G401 (cell line): ENCODE measurements at regions not wholly inside any gene's neighbourhood (a gene's known extent, or its start where the extent isn't known, plus 50 kb on each side); places are given as distances from the start of the nearest gene placed in this dataset.
"Not testable (repeated sequence)": the region's sequence is repeated elsewhere in the genome, so short reads cannot be mapped to it uniquely, and the experiment has no call there.

ENCODE experiments used
- DNase-seq: peaks from one replicate; pipeline ENCODE4 v3.0.0-alpha.2; 2015; ENCODE audit warnings: low spot score
- in situ Hi-C: cut with HindIII; loops from 2 replicates; pipeline ENCODE4 v1.10.0; 2016; ENCODE audit warnings: low sequenced_read_pairs, mixed read lengths

DNA sequence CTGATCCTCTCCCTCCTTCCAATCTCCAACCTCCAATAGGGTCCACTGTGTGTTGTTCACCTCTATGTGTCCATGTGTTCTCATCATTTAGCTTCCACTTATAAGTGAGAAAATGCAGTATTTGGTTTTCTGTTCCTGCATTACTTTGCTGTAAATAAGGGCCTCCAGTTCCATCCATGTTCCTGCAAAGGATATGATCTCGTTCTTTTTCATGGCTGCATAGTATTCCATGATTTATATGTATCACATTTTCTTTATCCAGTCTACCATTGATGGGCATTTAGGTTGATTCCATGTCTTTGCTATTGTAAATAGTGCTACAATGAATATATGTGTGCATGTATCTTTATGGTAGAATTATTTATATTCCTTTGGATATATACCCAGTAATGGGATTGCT, 123.2 kb upstream of the BMAL1 start:
- in situ Hi-C loops, DNase-seq: not testable (repeated sequence)

DNA sequence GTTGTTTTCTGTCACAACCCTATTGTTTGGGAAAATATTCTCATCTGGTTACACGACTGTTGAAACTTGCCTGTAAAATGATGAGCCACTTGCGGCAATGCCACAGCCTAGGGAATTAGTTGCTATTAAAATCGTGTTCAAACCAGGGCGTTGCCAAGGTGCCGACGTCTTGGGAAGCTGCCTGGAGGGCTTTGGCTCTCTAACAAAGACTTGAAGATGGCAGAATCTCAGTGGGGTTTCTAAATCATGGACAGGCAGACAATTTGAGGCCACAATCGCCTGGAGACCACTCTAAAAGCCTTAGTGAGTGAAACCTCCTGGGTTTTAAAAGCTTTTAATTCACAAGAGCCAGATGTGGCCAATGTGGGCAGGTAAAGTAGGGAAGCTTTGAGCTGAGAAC, 117.2 kb upstream of the BMAL1 start:
- DNase-seq = no peak
- in situ Hi-C loops = no loop called here

DNA sequence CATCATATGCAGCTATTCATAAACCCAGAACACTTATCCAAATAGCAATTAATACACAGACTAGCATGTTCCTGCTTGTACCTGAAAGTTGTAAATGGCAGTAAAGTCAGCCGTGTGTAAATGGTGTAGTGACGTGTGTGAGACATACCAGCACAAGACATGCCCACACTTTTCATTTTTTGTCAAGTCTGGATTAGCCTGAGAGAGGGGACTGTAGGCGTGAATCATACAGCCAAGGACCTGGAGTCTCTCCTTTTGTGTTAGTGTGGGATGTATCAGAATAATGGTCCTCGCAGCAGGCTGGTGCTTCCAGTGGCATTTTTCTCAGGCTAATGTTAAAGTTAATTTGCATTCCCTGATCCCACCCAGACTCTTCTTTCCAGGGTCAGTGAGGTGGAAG, 116.8 kb upstream of the BMAL1 start:
- DNase-seq = no peak
- in situ Hi-C loops = no loop called here

DNA sequence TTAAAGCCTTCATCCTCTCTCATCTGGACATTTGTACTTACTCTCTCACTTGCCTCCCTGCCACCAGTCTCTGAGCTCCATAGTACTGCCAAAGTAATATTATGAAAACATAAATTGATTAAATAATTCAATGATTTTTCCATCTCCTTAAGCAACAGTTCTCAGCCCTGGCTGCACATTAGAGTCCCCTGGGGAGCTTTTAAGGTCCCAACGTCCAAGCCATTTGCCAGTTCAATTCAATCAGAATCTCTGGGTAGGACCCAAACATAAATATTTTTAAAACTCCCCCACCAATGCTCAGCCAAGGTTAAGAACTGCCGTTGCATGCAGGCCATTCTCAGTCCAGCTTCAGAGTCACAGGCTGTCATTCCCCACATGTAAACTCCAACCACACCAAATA, 114.4 kb upstream of the BMAL1 start:
- in situ Hi-C loops = no loop called here
- no peak for DNase-seq

DNA sequence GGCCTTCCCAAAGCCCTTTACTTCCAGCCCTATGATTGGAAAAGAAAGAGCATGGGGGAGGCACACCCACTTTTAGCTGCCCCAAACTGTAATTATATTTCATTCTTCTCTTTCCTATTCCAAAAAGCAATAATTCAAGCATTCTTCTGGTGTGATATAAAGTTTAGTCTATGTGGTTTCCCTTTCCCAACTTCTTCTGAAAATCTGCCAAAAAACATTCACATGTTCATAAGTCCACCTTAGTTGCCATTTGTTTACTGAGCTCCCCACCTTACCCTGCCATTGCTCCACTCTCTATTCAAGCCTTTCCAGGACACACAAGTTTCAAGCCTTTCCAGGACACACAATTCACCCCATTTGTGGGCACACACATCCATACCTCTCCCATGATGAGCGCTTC, 111.6 kb upstream of the BMAL1 start:
- DNase-seq = no peak
- in situ Hi-C loops = no loop called here

DNA sequence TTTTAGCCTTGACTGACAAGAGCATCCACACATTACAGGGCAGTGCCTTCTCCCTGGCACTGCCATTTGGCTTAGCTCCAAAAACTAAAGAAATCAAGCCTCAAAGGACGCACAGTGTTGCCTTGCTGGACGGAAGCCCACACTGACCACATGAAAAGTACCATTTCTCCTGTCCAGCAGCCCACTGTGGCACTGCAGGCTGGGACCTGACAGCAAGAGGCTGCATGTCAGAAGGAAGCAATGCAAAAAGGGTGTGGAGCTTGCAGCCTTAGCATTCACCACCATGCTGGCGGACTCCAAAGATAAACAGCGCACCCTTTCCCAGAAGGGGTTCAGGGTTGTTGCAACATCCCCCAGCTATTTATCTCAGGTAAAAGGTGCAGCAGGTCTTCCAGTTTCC, 109.3 kb upstream of the BMAL1 start:
- in situ Hi-C loops = no loop called here
- no peak for DNase-seq

DNA sequence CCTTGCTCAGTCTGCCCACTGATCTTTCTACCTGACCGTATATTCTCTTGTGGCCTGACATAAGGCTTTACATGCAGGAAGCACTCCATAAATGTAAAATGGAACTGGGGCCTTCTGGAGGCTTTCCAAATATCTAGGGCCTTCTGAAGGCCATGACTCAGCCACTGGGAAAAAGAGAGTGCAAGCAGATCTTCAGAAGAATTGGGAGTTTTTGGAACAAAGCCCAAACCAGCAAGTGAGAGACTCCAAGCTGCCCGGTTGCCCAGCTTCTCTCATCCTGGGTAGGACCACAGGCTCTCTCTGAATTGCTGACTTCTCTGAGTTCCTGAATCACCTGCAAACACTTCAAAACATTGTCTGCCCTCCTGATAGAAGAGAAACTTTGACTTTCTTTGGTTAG, 107.9 kb upstream of the BMAL1 start:
- no peak for DNase-seq
- in situ Hi-C loops = no loop called here

DNA sequence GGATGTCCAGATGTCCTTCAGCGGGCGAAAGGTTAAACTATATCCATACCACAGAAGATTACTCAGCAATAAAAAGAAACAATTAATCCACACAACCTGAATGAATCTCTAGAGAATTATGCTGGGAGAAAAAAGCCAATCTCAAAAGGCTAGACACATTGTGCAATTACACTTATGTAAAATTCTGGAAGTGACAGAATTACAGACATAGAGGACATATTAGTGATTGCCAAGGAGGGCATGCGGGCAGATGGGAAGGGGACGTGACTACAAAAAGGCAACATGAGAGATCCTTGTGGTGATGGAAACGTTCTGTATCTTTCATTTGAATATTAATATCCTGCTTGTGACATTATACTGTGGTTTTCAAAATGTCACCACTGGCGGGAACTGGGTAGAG, 103.5 kb upstream of the BMAL1 start:
- DNase-seq = no peak
- in situ Hi-C loops = no loop called here

DNA sequence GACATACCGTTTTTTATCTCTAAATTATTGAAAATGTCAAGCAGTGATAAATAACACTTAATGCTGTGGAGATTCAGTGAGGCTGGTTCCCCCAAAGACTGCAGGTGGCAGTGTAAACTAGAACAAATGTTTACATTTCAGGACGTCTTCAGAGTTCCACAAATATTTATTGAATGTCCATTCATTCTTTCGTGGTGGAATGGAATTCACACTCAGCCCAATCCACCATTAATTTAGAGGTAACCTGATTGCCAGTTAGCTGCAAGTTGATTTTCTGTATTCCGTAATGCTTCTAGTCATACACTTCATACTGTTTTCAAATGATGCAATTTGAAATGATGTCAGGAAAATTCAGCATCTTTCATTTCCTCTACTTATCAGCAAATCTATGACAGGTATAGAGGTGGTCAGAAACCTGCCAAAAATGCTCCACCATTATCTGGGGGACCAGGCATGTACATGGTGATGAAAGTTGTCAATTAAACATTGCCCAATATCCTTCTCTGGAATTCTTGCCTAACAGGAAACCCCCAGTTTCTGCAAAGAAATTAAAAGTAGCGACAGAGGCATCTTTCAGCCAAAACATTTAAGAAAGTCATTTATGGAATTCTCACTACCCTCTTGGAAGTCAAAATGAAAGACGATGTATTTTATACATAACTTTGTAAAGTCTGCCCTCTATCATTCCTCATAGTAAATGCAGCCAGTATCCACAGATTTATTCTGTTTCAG, 94.3 kb upstream of the BMAL1 start:
- in situ Hi-C loops = no loop called here

DNA sequence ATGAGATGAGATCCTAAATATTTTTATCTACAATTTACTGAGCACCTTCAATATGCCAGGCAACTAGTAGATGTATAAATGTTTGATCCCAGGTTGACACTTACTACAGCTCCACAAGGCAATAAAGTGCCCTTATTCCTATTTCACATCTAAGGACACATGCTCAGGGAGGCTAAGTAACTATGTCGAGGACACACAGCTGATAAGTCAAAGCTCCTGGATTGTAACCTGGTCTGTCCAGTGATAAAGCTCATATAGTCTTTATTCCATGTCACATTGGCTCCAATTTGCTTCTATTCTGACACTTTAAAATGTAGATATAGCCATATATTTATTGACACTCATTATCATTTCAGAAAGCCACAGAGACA, 93.8 kb upstream of the BMAL1 start:
- in situ Hi-C loops = no loop called here
- DNase-seq = no peak

More for the DNA sequence above, 94.3 kb upstream of the BMAL1 start:
- peak; percentile 30 for DNase-seq

DNA sequence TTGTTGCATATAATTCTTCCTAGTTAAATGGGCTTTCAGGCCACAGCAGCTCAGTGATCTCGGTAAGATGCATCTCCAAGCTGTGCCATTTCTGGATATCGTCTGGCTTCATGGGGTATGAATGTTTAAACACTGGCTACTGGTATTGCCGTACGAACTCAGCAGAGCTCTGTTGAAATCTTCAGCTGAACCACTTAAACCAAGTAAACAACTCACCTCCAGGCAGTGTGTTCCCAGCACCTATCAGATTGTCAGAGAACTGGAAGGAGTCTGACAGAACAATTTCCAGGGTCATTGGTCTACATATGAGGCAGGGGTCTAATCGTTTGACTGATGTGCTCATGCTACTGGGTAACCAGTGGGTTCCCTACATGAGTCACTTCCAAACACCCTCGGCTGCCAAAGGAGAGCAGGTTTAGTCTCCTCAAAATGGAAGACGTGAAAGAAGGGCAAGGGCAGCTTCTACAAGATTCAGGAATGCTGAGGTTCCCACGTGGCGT, 93.2 kb upstream of the BMAL1 start:
- DNase-seq = no peak
- in situ Hi-C loops = no loop called here

DNA sequence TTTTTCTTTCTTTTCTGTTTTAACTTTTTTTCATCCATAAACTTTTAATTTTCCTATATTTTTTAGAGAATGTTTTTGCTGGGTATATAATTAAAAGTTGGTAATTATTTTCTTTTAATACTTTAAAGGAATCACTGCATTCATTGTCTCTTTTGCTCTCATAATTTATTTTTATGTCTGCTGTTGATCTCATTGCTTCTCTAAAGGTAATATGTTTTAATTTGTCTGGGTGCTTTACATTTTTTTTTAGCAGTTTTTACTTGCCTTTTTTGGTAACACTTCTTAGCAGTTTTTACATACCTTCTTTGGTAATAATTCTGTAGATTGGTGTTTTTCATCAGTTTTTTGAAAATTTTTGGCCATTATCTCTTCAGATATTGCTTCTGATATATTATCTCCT, 89.4 kb upstream of the BMAL1 start:
- DNase-seq = no peak
- in situ Hi-C loops = no loop called here

DNA sequence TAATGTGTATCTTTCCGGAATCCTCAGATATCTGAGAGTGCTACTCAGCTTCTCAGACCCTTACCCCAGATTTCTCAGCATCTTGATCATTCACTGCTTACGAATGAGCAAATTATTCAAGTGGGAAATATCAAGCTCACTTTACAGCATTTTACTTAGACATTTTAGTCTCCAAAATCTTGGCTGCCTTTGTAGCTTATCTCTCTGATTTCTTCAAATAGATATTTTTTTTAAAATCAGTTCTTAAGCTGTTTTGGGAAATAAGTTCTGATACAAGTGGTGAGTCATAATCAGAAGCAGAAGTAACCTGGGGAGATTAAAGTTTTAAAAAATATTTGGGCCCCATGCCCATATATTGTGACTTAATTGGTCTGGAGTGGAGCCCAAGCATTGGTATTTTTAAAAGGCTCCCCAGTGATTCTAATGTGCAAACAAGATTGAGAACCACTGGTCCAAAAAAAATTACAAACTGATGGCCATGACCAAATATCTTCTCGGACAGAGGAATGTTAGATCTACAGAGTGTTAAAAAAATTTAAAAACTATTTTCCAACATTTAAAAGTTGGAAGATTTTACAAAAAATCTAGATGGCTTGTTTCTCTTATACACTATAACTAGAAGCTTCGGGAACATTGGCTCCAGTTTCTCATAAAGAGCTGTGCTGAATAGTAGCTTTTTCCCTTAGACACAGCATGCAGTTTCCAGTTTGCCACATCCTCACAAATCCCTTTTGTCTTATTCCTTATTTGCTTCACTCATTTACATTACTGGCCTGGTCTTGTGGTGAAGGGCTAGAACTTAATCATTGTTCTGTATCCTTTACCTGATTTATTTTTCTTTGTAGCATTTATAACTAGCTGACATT, 87.8 kb upstream of the BMAL1 start:
- no peak for DNase-seq
- in situ Hi-C loops = no loop called here

DNA sequence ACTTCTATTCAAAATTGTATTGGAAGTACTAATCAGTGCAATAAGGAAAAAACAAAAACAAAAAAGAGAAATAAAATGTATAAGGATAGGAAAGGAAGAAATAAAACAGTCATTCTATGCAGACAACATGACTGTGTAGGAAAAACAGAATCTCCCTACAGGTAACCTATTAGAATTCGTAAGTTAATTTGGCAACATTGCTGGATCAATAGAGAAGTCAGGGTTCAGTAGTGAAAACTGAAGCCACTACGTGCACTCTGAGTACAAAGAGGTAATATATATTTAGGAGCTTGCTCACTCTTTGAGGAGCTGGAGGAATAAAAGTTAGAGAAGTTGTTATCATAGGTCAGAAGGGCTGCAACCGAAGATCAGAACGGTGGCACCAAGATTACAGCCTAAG, 84.0 kb upstream of the BMAL1 start:
- DNase-seq = no peak
- in situ Hi-C loops = no loop called here

DNA sequence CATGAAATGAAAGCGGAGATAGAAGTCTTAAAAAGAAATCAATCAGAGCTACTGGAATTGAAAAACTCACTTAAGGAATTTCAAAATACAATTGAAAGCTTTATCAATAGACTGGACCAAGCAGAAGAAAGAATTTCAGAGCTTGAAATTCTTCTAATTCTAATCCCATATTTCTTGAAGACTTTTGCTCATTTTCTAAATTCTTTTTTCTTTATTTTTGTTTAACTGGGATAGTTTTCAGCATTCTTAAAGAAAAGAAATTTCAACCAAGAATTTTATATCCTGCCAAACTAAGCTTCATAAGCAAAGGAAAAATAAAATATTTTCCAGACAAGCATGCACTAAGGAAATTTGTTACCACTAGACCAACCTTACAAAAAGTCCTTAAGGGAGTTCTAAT, 80.2 kb upstream of the BMAL1 start:
- in situ Hi-C loops, DNase-seq: not testable (repeated sequence)

DNA sequence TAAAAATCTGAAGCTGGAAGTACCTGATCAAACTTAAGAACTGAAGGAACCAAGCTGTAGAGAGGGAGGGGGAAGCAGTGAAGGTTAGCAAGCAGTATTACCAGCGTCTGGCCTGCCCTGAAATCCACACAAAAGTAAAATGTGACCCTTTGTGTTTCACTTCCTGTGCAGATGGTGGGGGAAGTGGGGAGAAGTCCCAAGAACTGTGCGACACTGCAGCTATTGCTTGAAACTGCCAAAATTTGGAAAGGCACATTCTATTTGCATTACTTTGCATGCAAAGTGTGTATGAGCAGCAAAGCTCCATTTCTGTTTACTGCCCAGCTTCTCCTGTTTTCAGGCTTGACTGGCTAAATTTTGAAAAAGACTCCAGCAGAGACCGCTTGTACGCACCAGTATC, 72.1 kb upstream of the BMAL1 start:
- no peak for DNase-seq
- in situ Hi-C loops = no loop called here

DNA sequence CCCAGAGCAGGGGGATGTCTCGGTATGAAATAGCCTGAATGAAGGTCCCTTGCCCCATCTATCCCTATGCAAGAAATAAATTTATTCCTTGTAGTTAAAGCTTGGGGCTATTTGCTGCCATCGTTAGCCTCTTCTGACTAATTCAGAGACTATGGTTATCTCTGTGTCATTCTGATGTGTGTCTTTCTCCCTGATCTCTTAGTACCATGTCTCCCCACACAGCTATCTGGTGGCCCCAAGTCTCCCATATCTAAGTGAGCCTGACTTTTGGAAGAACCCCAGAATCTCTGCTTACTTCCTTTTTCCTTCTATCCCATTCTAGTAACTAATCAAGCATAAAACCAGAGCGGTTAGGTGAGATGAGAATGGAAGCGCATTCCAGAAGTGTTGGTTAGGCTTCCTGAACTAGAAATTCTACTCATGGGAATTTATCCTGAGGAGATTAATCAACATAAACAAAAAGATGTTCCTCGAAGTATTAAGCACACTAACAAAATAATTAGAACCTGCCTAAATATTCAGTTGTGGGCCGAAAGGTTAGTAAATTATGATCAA, 71.4 kb upstream of the BMAL1 start:
- no peak for DNase-seq
- in situ Hi-C loops = no loop called here

DNA sequence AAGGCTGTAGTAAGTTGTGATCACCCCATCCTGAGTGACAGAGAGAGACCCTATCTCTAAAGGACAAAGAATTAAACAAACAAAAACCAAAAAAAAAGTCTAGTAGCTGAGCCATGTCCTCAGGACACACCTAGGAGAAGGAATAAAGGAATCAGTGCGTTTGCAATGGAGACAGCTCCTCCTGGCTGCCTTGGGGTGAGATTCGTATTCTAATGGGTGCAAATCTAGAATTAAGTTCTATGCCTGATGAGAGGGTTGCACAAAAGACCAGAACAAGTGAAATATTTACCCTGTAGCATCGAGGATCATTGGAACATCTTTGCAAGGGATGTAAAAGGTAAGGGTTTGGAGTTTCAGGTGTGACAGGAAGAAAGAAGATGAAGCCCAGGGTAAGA, 70.3 kb upstream of the BMAL1 start:
- in situ Hi-C loops = no loop called here
- no peak for DNase-seq

DNA sequence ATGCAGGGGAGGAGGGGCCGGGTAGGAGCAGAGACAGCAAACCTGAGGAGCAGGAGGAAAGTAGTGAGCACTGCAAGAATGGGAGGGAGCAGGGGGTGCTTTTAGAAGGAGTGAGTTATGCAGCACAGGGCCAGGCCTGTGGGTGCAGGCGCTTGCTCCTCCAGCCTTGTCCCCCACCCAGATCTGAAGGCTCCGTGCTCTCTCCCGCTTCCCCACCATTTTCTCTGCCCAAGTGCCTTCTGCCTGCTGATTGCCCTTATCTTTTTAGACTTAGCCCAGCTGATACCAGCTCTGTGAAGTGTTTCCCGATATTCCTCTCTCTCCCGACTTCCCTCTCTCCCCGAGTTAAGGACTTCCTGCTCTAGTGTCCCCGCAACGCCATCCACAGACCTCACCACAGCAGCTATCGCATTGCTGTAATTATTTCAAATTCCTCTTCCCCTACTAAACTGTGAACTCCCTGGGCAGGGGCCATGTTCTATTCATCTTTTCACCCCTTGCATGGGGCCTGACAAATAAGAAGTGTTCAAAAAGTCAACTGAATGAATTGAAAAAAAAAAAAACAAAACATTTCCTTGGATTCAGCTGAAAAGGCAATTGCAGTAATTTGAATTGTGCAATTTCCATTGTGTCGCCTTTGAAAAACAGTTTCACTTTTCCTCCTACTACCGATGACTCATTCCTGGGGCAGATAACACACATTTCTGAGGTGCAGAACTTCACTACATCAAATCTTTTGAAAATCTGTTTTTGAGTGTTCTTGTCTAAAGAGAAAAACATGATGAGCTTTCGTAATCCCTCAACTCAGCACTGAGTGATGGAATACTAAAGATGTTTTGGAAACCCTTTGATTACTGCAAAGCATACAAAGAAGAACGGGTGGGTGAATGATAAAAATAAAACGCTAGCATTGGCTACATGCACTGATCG, 69.7 kb upstream of the BMAL1 start:
- DNase-seq = no peak
- in situ Hi-C loops = no loop called here
